ENCODE measurements at regions not wholly inside any gene's neighbourhood (a gene's known extent, or its start where the extent isn't known, plus 50 kb on each side); places are given as distances from the start of the nearest gene placed in this dataset.

DNA sequence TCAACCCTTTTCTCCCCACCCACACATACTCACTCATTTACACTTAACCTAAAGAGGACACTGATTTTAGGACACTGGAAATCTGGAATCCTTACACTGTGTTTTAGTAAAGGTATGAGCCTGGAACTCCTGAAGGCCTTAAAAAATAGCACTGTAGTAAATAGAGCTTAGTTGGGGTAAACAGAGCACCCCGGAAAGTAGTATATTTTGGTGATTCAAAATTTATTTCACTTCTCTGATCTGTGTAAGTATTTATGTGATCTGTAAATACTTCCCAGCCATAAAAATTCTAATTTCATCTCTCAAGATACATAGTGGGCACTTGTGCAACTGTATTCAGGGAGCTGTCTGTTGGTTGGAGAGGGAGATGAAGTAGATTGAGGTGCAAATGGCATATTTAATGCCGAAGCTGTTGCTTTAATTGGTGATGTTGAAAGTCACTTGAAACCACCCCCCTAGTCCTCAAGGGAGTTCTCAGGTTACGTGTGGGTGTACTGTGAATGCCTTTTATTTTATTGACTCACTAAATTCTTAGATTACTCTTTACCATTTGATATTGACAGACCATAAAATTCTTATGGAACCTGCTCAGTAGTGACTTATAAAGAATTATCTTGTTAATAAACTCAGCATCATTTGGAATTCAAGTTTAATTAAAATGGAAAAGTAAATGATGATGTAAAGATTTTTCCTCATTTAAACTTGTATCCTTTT lies 154.9 kb downstream of the SOX4 start:
- DNase-seq = no peak
- H4K91ac ChIP-seq (ENCODE audit: insufficient read length, low read depth, low read length) = no peak overlapping the region
- no peak overlapping the region for H3K18ac ChIP-seq (ENCODE audit: insufficient read length, low read depth, low read length)
- no peak overlapping the region for H4K8ac ChIP-seq (replicated peaks; ENCODE audit: insufficient read length, low read depth, low read length)
- WGBS (ENCODE audit: extremely low coverage, insufficient read length, low lambda C conversion rate) = no CpG with 5 or more reads among the region's 3 CpGs
- no peak overlapping the region for H2BK5ac ChIP-seq (ENCODE audit: insufficient read length, low read length)
- no peak overlapping the region for H2AFZ ChIP-seq (ENCODE audit: low read length)
- H3K4ac ChIP-seq (ENCODE audit: low read depth, low read length) = no peak overlapping the region
- H3K9ac ChIP-seq (ENCODE audit: extremely low read depth, insufficient read length, low read length) = no peak overlapping the region
- Mint-ChIP-seq H3K4me1 (peaks cover 65 to 76% of the 10 kb centered on the region in 2 experiments), H3K27me3 (ENCODE audit: low read depth) (no peaks in the 10 kb centered on the region), H3K36me3 (ENCODE audit: insufficient read depth in 1 of 3, low read depth in 3 of 3) (peaks cover 4 to 15% (median 7%) of the 10 kb centered on the region in 3 experiments; a peak in 5 of 7 replicates), H3K9me3 (peaks cover 0 to 2% of the 10 kb centered on the region in 2 experiments; a peak in 1 of 5 replicates), H3K4me3 (peak overlapping the region; percentile 14 to 36), H3K27ac (peak overlapping the region; percentile 83 to 95 (median 94); a peak in 6 of 7 replicates)
- H2BK120ac ChIP-seq (ENCODE audit: low read depth, low read length, poor library complexity, severe bottlenecking) = peak overlapping the region; percentile 55
- H3K4me1 ChIP-seq (ENCODE audit: insufficient read depth, low read length) = peaks cover 24% of the 10 kb centered on the region
- H3K56ac ChIP-seq (ENCODE audit: insufficient read length, low read depth, low read length) = no peak overlapping the region
- H3K9me3 ChIP-seq (ENCODE audit: control insufficient read depth, low read depth, low read length) = no peaks in the 10 kb centered on the region
- H3K23me2 ChIP-seq (ENCODE audit: insufficient read length, low read depth, low read length, poor library complexity, severe bottlenecking) = no peaks in the 10 kb centered on the region
- peak overlapping the region; percentile 26 for H3K4me2 ChIP-seq (ENCODE audit: insufficient read depth, insufficient read length, low read length)
- no peak overlapping the region for H3T11ph ChIP-seq (ENCODE audit: low read length)
- no peaks in the 10 kb centered on the region for H4K20me1 ChIP-seq (ENCODE audit: control insufficient read depth, insufficient read depth, insufficient read length)
- no peak overlapping the region for H2BK15ac ChIP-seq (ENCODE audit: low read depth, low read length)
- H3K27me3 ChIP-seq (ENCODE audit: insufficient read depth, low read length) = no peaks in the 10 kb centered on the region
- H3K14ac ChIP-seq (ENCODE audit: insufficient read depth, low read length) = no peak overlapping the region
- TF ChIP-seq, protein P1, sequence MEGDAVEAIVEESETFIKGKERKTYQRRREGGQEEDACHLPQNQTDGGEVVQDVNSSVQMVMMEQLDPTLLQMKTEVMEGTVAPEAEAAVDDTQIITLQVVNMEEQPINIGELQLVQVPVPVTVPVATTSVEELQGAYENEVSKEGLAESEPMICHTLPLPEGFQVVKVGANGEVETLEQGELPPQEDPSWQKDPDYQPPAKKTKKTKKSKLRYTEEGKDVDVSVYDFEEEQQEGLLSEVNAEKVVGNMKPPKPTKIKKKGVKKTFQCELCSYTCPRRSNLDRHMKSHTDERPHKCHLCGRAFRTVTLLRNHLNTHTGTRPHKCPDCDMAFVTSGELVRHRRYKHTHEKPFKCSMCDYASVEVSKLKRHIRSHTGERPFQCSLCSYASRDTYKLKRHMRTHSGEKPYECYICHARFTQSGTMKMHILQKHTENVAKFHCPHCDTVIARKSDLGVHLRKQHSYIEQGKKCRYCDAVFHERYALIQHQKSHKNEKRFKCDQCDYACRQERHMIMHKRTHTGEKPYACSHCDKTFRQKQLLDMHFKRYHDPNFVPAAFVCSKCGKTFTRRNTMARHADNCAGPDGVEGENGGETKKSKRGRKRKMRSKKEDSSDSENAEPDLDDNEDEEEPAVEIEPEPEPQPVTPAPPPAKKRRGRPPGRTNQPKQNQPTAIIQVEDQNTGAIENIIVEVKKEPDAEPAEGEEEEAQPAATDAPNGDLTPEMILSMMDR (conservative IDR thresholded peaks at IDR 0.05) = no peak
- H3K27ac ChIP-seq (ENCODE audit: insufficient read length, low read depth, low read length) = no peak overlapping the region
- peaks cover 51% of the 10 kb centered on the region for H3K79me2 ChIP-seq (ENCODE audit: insufficient read depth, low read length)
- H2AK5ac ChIP-seq (ENCODE audit: insufficient read length, low read length) = no peak overlapping the region
- H2BK20ac ChIP-seq (ENCODE audit: low read depth, low read length, poor library complexity, severe bottlenecking) = no peak overlapping the region
- H2BK12ac ChIP-seq (ENCODE audit: insufficient read length, low read depth, low read length) = no peak overlapping the region
- no peak overlapping the region for H4K5ac ChIP-seq (ENCODE audit: insufficient read length, low read depth, low read length)
- no peak overlapping the region for H3K23ac ChIP-seq (ENCODE audit: insufficient read length, low read depth, low read length)
- H3K79me1 ChIP-seq (ENCODE audit: insufficient read depth, low read depth, low read length, poor library complexity, severe bottlenecking) = no peaks in the 10 kb centered on the region
